ENCODE measurements at regions not wholly inside any gene's neighbourhood (a gene's known extent, or its start where the extent isn't known, plus 50 kb on each side); places are given as distances from the start of the nearest gene placed in this dataset.

GRCh38 chr2:104504331-104505073, 349.4 kb upstream of the POU3F3 start:
- H3K9me3 ChIP-seq (replicated peaks in 1 of 3), result no peaks in the 10 kb centered on the region
- intact Hi-C loops (cut with DNase I), result no loop called here
- no peak for TF ChIP-seq POLR2A (IDR thresholded peaks at IDR 0.05)
- no peak for TF ChIP-seq CTCF (IDR thresholded peaks at IDR 0.05)
- H3K27ac ChIP-seq, result no peak overlapping the region
- DNase-seq, result no peak
- no peaks in the 10 kb centered on the region for H3K36me3 ChIP-seq (replicated peaks in 1 of 2)
- WGBS, 4 donors, result 22 to 48% (median 30%) methylated on average over 8 of the region's 8 CpGs
- H3K4me3 ChIP-seq, result no peak overlapping the region
- H3K27me3 ChIP-seq, result no peaks in the 10 kb centered on the region
- H3K4me1 ChIP-seq (replicated peaks in 1 of 2), result no peaks in the 10 kb centered on the region

- TF ChIP-seq POLR2A (IDR thresholded peaks at IDR 0.05) (no peak), CTCF (IDR thresholded peaks at IDR 0.05) (no peak)
- H3K27me3 ChIP-seq, result no peaks in the 10 kb centered on the region
- H3K36me3 ChIP-seq (replicated peaks in 1 of 2), result no peaks in the 10 kb centered on the region
- no peaks in the 10 kb centered on the region for H3K9me3 ChIP-seq (replicated peaks in 1 of 3)
- DNase-seq, result no peak
- H3K4me1 ChIP-seq (replicated peaks in 1 of 2), result no peaks in the 10 kb centered on the region
- no peak overlapping the region for H3K27ac ChIP-seq
- 79 to 84% (median 82%) methylated on average over 6 of the region's 6 CpGs for WGBS, 4 donors
- intact Hi-C loops (cut with DNase I), result no loop called here
- no peak overlapping the region for H3K4me3 ChIP-seq
These were observed 335.7 kb upstream of the POU3F3 start for GRCh38 chr2:104518256-104518655.

GRCh38 chr2:104521247-104521646, 332.7 kb upstream of the POU3F3 start:
- DNase-seq, result no peak
- Histone ChIP-seq H3K27me3 (no peaks in the 10 kb centered on the region), H3K27ac (no peak overlapping the region), H3K36me3 (replicated peaks in 1 of 2) (no peaks in the 10 kb centered on the region), H3K9me3 (replicated peaks in 1 of 3) (no peaks in the 10 kb centered on the region), H3K4me1 (replicated peaks in 1 of 2) (no peaks in the 10 kb centered on the region), H3K4me3 (no peak overlapping the region)
- TF ChIP-seq POLR2A (IDR thresholded peaks at IDR 0.05), result no peak
- no peak for TF ChIP-seq CTCF (IDR thresholded peaks at IDR 0.05)
- 31 to 51% (median 38%) methylated on average over 5 of the region's 5 CpGs for WGBS, 4 donors
- intact Hi-C loops (cut with DNase I), result no loop called here

GRCh38 chr2:104523921-104524320, 330.0 kb upstream of the POU3F3 start:
- no peaks in the 10 kb centered on the region for H3K9me3 ChIP-seq (replicated peaks in 1 of 3)
- intact Hi-C loops (cut with DNase I), result no loop called here
- no peaks in the 10 kb centered on the region for H3K27me3 ChIP-seq
- 75 to 83% (median 79%) methylated on average over 2 of the region's 2 CpGs for WGBS, 4 donors
- no peak for DNase-seq
- TF ChIP-seq POLR2A (IDR thresholded peaks at IDR 0.05), result no peak
- TF ChIP-seq CTCF (IDR thresholded peaks at IDR 0.05), result no peak
- H3K36me3 ChIP-seq (replicated peaks in 1 of 2), result no peaks in the 10 kb centered on the region
- no peak overlapping the region for H3K27ac ChIP-seq
- H3K4me1 ChIP-seq (replicated peaks in 1 of 2), result no peaks in the 10 kb centered on the region
- H3K4me3 ChIP-seq, result no peak overlapping the region
